ENCODE measurements at regions not wholly inside any gene's neighbourhood (a gene's known extent, or its start where the extent isn't known, plus 50 kb on each side); places are given as distances from the start of the nearest gene placed in this dataset.

- no peak for TF ChIP-seq YY1 (IDR thresholded peaks at IDR 0.05; ENCODE audit: insufficient read depth, insufficient read length)
- no peak for TF ChIP-seq SUZ12 (IDR thresholded peaks at IDR 0.05; ENCODE audit: extremely low read depth, insufficient read depth, insufficient read length)
- TF ChIP-seq ZNF274 (IDR thresholded peaks at IDR 0.05; ENCODE audit: low read depth, low read length), result no peak
These were observed 57.1 kb upstream of the EOMES start for GRCh38 chr3:27779176-27779575.

GRCh38 chr3:27789420-27789819 is 67.3 kb upstream of the EOMES start:
- Histone ChIP-seq H3K27me3 (ENCODE audit: insufficient read depth, insufficient read length) (no peaks in the 10 kb centered on the region), H3K9me3 (ENCODE audit: insufficient read depth, low read length) (no peaks in the 10 kb centered on the region), H3K9ac (ENCODE audit: insufficient read length, low read depth) (no peak overlapping the region), H3K4me3 (ENCODE audit: insufficient read length, low read depth) (no peak overlapping the region), H3K36me3 (ENCODE audit: insufficient read depth, insufficient read length, low read length) (no peaks in the 10 kb centered on the region), H3K4me1 (ENCODE audit: insufficient read depth, insufficient read length) (no peaks in the 10 kb centered on the region)
- no peak for DNase-seq (ENCODE audit: low read depth, low spot score)
- TF ChIP-seq ZNF274 (IDR thresholded peaks at IDR 0.05; ENCODE audit: low read depth, low read length), result no peak
- TF ChIP-seq YY1 (IDR thresholded peaks at IDR 0.05; ENCODE audit: insufficient read depth, insufficient read length), result no peak
- TF ChIP-seq SUZ12 (IDR thresholded peaks at IDR 0.05; ENCODE audit: extremely low read depth, insufficient read depth, insufficient read length), result no peak

More at GRCh38 chr3:27779176-27779575, 57.1 kb upstream of the EOMES start:
- Histone ChIP-seq H3K4me1 (ENCODE audit: insufficient read depth, insufficient read length) (no peaks in the 10 kb centered on the region), H3K4me3 (ENCODE audit: insufficient read length, low read depth) (no peak overlapping the region), H3K9ac (ENCODE audit: insufficient read length, low read depth) (no peak overlapping the region), H3K27me3 (ENCODE audit: insufficient read depth, insufficient read length) (no peaks in the 10 kb centered on the region), H3K36me3 (ENCODE audit: insufficient read depth, insufficient read length, low read length) (no peaks in the 10 kb centered on the region), H3K9me3 (ENCODE audit: insufficient read depth, low read length) (no peaks in the 10 kb centered on the region)
- DNase-seq (ENCODE audit: low read depth, low spot score), result no peak

GRCh38 chr3:27791956-27792355 is 69.8 kb upstream of the EOMES start:
- no peak for DNase-seq (ENCODE audit: low read depth, low spot score)
- no peak overlapping the region for H3K4me3 ChIP-seq (ENCODE audit: insufficient read length, low read depth)
- no peak overlapping the region for H3K9ac ChIP-seq (ENCODE audit: insufficient read length, low read depth)
- no peaks in the 10 kb centered on the region for H3K36me3 ChIP-seq (ENCODE audit: insufficient read depth, insufficient read length, low read length)
- no peak for TF ChIP-seq ZNF274 (IDR thresholded peaks at IDR 0.05; ENCODE audit: low read depth, low read length)
- no peak for TF ChIP-seq YY1 (IDR thresholded peaks at IDR 0.05; ENCODE audit: insufficient read depth, insufficient read length)
- no peak for TF ChIP-seq SUZ12 (IDR thresholded peaks at IDR 0.05; ENCODE audit: extremely low read depth, insufficient read depth, insufficient read length)
- H3K27me3 ChIP-seq (ENCODE audit: insufficient read depth, insufficient read length), result no peaks in the 10 kb centered on the region
- H3K4me1 ChIP-seq (ENCODE audit: insufficient read depth, insufficient read length), result no peaks in the 10 kb centered on the region
- H3K9me3 ChIP-seq (ENCODE audit: insufficient read depth, low read length), result no peaks in the 10 kb centered on the region

GRCh38 chr3:27792869-27793268 is 70.7 kb upstream of the EOMES start:
- Histone ChIP-seq H3K9me3 (ENCODE audit: insufficient read depth, low read length) (no peaks in the 10 kb centered on the region), H3K36me3 (ENCODE audit: insufficient read depth, insufficient read length, low read length) (no peaks in the 10 kb centered on the region), H3K4me3 (ENCODE audit: insufficient read length, low read depth) (no peak overlapping the region), H3K4me1 (ENCODE audit: insufficient read depth, insufficient read length) (no peaks in the 10 kb centered on the region), H3K9ac (ENCODE audit: insufficient read length, low read depth) (no peak overlapping the region), H3K27me3 (ENCODE audit: insufficient read depth, insufficient read length) (no peaks in the 10 kb centered on the region)
- TF ChIP-seq YY1 (IDR thresholded peaks at IDR 0.05; ENCODE audit: insufficient read depth, insufficient read length), result no peak
- TF ChIP-seq SUZ12 (IDR thresholded peaks at IDR 0.05; ENCODE audit: extremely low read depth, insufficient read depth, insufficient read length), result no peak
- TF ChIP-seq ZNF274 (IDR thresholded peaks at IDR 0.05; ENCODE audit: low read depth, low read length), result no peak
- DNase-seq (ENCODE audit: low read depth, low spot score), result no peak

- Histone ChIP-seq H3K9me3 (ENCODE audit: insufficient read depth, low read length) (no peaks in the 10 kb centered on the region), H3K27me3 (ENCODE audit: insufficient read depth, insufficient read length) (no peaks in the 10 kb centered on the region), H3K9ac (ENCODE audit: insufficient read length, low read depth) (no peak overlapping the region), H3K4me3 (ENCODE audit: insufficient read length, low read depth) (no peak overlapping the region), H3K4me1 (ENCODE audit: insufficient read depth, insufficient read length) (no peaks in the 10 kb centered on the region), H3K36me3 (ENCODE audit: insufficient read depth, insufficient read length, low read length) (no peaks in the 10 kb centered on the region)
- no peak for DNase-seq (ENCODE audit: low read depth, low spot score)
- no peak for TF ChIP-seq YY1 (IDR thresholded peaks at IDR 0.05; ENCODE audit: insufficient read depth, insufficient read length)
- no peak for TF ChIP-seq SUZ12 (IDR thresholded peaks at IDR 0.05; ENCODE audit: extremely low read depth, insufficient read depth, insufficient read length)
- no peak for TF ChIP-seq ZNF274 (IDR thresholded peaks at IDR 0.05; ENCODE audit: low read depth, low read length)
These were observed 72.1 kb upstream of the EOMES start for GRCh38 chr3:27794211-27794610.

GRCh38 chr3:27796365-27796875 is 74.3 kb upstream of the EOMES start:
- H3K4me1 ChIP-seq (ENCODE audit: insufficient read depth, insufficient read length), result no peaks in the 10 kb centered on the region
- no peaks in the 10 kb centered on the region for H3K36me3 ChIP-seq (ENCODE audit: insufficient read depth, insufficient read length, low read length)
- H3K27me3 ChIP-seq (ENCODE audit: insufficient read depth, insufficient read length), result no peaks in the 10 kb centered on the region
- no peak for DNase-seq (ENCODE audit: low read depth, low spot score)
- H3K9me3 ChIP-seq (ENCODE audit: insufficient read depth, low read length), result no peaks in the 10 kb centered on the region
- TF ChIP-seq SUZ12 (IDR thresholded peaks at IDR 0.05; ENCODE audit: extremely low read depth, insufficient read depth, insufficient read length) (no peak), ZNF274 (IDR thresholded peaks at IDR 0.05; ENCODE audit: low read depth, low read length) (no peak), YY1 (IDR thresholded peaks at IDR 0.05; ENCODE audit: insufficient read depth, insufficient read length) (no peak)
- H3K4me3 ChIP-seq (ENCODE audit: insufficient read length, low read depth), result no peak overlapping the region
- no peak overlapping the region for H3K9ac ChIP-seq (ENCODE audit: insufficient read length, low read depth)

GRCh38 chr3:27797773-27798172 is 75.7 kb upstream of the EOMES start:
- Histone ChIP-seq H3K9me3 (ENCODE audit: insufficient read depth, low read length) (no peaks in the 10 kb centered on the region), H3K27me3 (ENCODE audit: insufficient read depth, insufficient read length) (no peaks in the 10 kb centered on the region), H3K36me3 (ENCODE audit: insufficient read depth, insufficient read length, low read length) (no peaks in the 10 kb centered on the region), H3K9ac (ENCODE audit: insufficient read length, low read depth) (no peak overlapping the region), H3K4me3 (ENCODE audit: insufficient read length, low read depth) (no peak overlapping the region), H3K4me1 (ENCODE audit: insufficient read depth, insufficient read length) (no peaks in the 10 kb centered on the region)
- DNase-seq (ENCODE audit: low read depth, low spot score), result no peak
- no peak for TF ChIP-seq ZNF274 (IDR thresholded peaks at IDR 0.05; ENCODE audit: low read depth, low read length)

- H3K9ac ChIP-seq (ENCODE audit: insufficient read length, low read depth), result no peak overlapping the region
- no peaks in the 10 kb centered on the region for H3K9me3 ChIP-seq (ENCODE audit: insufficient read depth, low read length)
- no peaks in the 10 kb centered on the region for H3K27me3 ChIP-seq (ENCODE audit: insufficient read depth, insufficient read length)
- TF ChIP-seq YY1 (IDR thresholded peaks at IDR 0.05; ENCODE audit: insufficient read depth, insufficient read length) (no peak), ZNF274 (IDR thresholded peaks at IDR 0.05; ENCODE audit: low read depth, low read length) (no peak), SUZ12 (IDR thresholded peaks at IDR 0.05; ENCODE audit: extremely low read depth, insufficient read depth, insufficient read length) (no peak)
- H3K36me3 ChIP-seq (ENCODE audit: insufficient read depth, insufficient read length, low read length), result no peaks in the 10 kb centered on the region
- DNase-seq (ENCODE audit: low read depth, low spot score), result no peak
- no peak overlapping the region for H3K4me3 ChIP-seq (ENCODE audit: insufficient read length, low read depth)
- H3K4me1 ChIP-seq (ENCODE audit: insufficient read depth, insufficient read length), result no peaks in the 10 kb centered on the region
These were observed 78.1 kb upstream of the EOMES start for GRCh38 chr3:27800261-27800660.

Data from NT2/D1 (cell line).